Neural progenitor cell (in vitro differentiated cells): ENCODE measurements at regions not wholly inside any gene's neighbourhood (a gene's known extent, or its start where the extent isn't known, plus 50 kb on each side); places are given as distances from the start of the nearest gene placed in this dataset.
"Not testable (repeated sequence)": the region's sequence is repeated elsewhere in the genome, so short reads cannot be mapped to it uniquely, and the experiment has no call there.

Experiments used
- DNase-seq: peaks from one replicate; pipeline ENCODE4 v3.0.0-alpha.2; 2016; ENCODE audit warnings: low spot score
- H2AFZ ChIP-seq: fragments of 200-600 bp; sonication (generic); replicated peaks from 2 replicates; pipeline ENCODE4 v1.6.1; 2016; ENCODE audit warnings: antibody characterized with exemption
- H3F3A ChIP-seq: fragments of 200-600 bp; sonication (generic); 2 replicates; pipeline ENCODE4 v1.6.1; 2016; ENCODE audit warnings: antibody characterized with exemption, low read depth
- H3K27ac ChIP-seq: fragments of 200-600 bp; sonication (generic); 2 replicates; pipeline ENCODE4 v1.5.1; 2016; ENCODE audit warnings: mild to moderate bottlenecking
- H3K27me3 ChIP-seq: fragments of 200-600 bp; sonication (generic); 2 replicates; pipeline ENCODE4 v1.6.1; 2016; ENCODE audit warnings: mild to moderate bottlenecking, moderate library complexity
- H3K36me3 ChIP-seq: fragments of 200-600 bp; sonication (generic); 2 replicates; pipeline ENCODE4 v1.5.1; 2016
- H3K4me1 ChIP-seq: fragments of 200-600 bp; sonication (generic); 2 replicates; pipeline ENCODE4 v1.6.1; 2016; ENCODE audit warnings: mixed run types
- H3K4me2 ChIP-seq: fragments of 200-600 bp; sonication (generic); 2 replicates; pipeline ENCODE4 v1.6.1; 2016
- H3K4me3 ChIP-seq: fragments of 200-600 bp; sonication (generic); 2 replicates; pipeline ENCODE4 v1.5.1; 2016
- H3K79me2 ChIP-seq: fragments of 200-600 bp; sonication (generic); 2 replicates; pipeline ENCODE4 v1.6.1; 2016; ENCODE audit warnings: low read depth
- H3K9ac ChIP-seq: fragments of 200-600 bp; sonication (generic); 2 replicates; pipeline ENCODE4 v1.6.1; 2016
- H3K9me3 ChIP-seq: fragments of 200-600 bp; sonication (generic); 2 replicates; pipeline ENCODE4 v1.5.1; 2016; ENCODE audit warnings: low read depth
- H4K20me1 ChIP-seq: fragments of 200-600 bp; sonication (generic); 2 replicates; pipeline ENCODE4 v1.6.1; 2016; ENCODE audit warnings: low read depth
- H3K27ac Mint-ChIP-seq: 3 replicates; pipeline ENCODE4 v1.8.0; 2021; ENCODE audit warnings: mixed read lengths
- H3K27me3 Mint-ChIP-seq: 2 replicates; pipeline ENCODE4 v1.8.0; 2022; ENCODE audit warnings: low read depth, mild to moderate bottlenecking, inconsistent platforms, moderate library complexity, mixed read lengths; ENCODE audit not compliant: insufficient read depth
- H3K36me3 Mint-ChIP-seq: 3 replicates; pipeline ENCODE4 v1.8.0; 2021; ENCODE audit warnings: mixed read lengths
- H3K4me1 Mint-ChIP-seq: 3 replicates; pipeline ENCODE4 v1.8.0; 2021; ENCODE audit warnings: mixed read lengths
- H3K4me3 Mint-ChIP-seq: 3 replicates; pipeline ENCODE4 v1.8.0; 2021; ENCODE audit warnings: mild to moderate bottlenecking, moderate library complexity, mixed read lengths
- H3K9me3 Mint-ChIP-seq: 3 replicates; pipeline ENCODE4 v1.8.0; 2020; ENCODE audit warnings: mixed read lengths
- EZH2 ChIP-seq: fragments of 200-600 bp; sonication (generic); IDR thresholded peaks from 2 replicates; pipeline ENCODE4 v1.6.1; 2017; ENCODE audit warnings: antibody characterized with exemption, mild to moderate bottlenecking, moderate library complexity
- EZH2phosphoT487 ChIP-seq: fragments of 200-600 bp; sonication (generic); IDR thresholded peaks from 2 replicates; pipeline ENCODE4 v1.6.1; 2017; ENCODE audit warnings: antibody characterized with exemption
- TF ChIP-seq, protein P1 (sequence below): fragments of 200-600 bp; sonication (generic); IDR thresholded peaks from 2 replicates; pipeline ENCODE4 v1.5.1; 2017; ENCODE audit warnings: antibody characterized with exemption, mild to moderate bottlenecking

GRCh38 chr18:1092228-1092627, 187.6 kb downstream of the ADCYAP1 start:
- Mint-ChIP-seq H3K27me3 (no peaks in the 10 kb centered on the region), H3K4me1 (no peaks in the 10 kb centered on the region), H3K36me3 (no peaks in the 10 kb centered on the region), H3K4me3 (no peak overlapping the region), H3K27ac (no peak overlapping the region), H3K9me3 (peaks cover 9% of the 10 kb centered on the region)
- H3K4me3 ChIP-seq = no peak overlapping the region
- H3K27ac ChIP-seq = no peak overlapping the region
- H3K4me2 ChIP-seq = no peak overlapping the region
- H2AFZ ChIP-seq = no peak overlapping the region
- DNase-seq = peak; percentile 39
- no peaks in the 10 kb centered on the region for H3K27me3 ChIP-seq
- H3K9me3 ChIP-seq = no peaks in the 10 kb centered on the region
- no peaks in the 10 kb centered on the region for H3K4me1 ChIP-seq
- H4K20me1 ChIP-seq = peaks cover 21% of the 10 kb centered on the region
- H3K36me3 ChIP-seq = no peaks in the 10 kb centered on the region
- no peak for TF ChIP-seq EZH2phosphoT487
- H3K9ac ChIP-seq = no peak overlapping the region
- H3K79me2 ChIP-seq = peaks cover under 1% of the 10 kb centered on the region
- no peaks in the 10 kb centered on the region for H3F3A ChIP-seq

GRCh38 chr18:1094409-1094808, 189.7 kb downstream of the ADCYAP1 start:
- Histone ChIP-seq H3F3A (no peaks in the 10 kb centered on the region), H3K9me3 (no peaks in the 10 kb centered on the region), H3K36me3 (no peaks in the 10 kb centered on the region), H3K27me3 (no peaks in the 10 kb centered on the region), H3K27ac (no peak overlapping the region), H3K79me2 (no peaks in the 10 kb centered on the region), H4K20me1 (peaks cover 21% of the 10 kb centered on the region), H3K4me1 (no peaks in the 10 kb centered on the region), H2AFZ (no peak overlapping the region), H3K9ac (no peak overlapping the region), H3K4me3 (no peak overlapping the region), H3K4me2 (no peak overlapping the region)
- no peaks in the 10 kb centered on the region for H3K36me3 Mint-ChIP-seq
- H3K9me3 Mint-ChIP-seq = peaks cover 6% of the 10 kb centered on the region
- H3K4me3 Mint-ChIP-seq = no peak overlapping the region
- no peak overlapping the region for H3K27ac Mint-ChIP-seq
- no peak for TF ChIP-seq EZH2phosphoT487
- TF ChIP-seq EZH2 = no peak
- TF ChIP-seq, protein P1, sequence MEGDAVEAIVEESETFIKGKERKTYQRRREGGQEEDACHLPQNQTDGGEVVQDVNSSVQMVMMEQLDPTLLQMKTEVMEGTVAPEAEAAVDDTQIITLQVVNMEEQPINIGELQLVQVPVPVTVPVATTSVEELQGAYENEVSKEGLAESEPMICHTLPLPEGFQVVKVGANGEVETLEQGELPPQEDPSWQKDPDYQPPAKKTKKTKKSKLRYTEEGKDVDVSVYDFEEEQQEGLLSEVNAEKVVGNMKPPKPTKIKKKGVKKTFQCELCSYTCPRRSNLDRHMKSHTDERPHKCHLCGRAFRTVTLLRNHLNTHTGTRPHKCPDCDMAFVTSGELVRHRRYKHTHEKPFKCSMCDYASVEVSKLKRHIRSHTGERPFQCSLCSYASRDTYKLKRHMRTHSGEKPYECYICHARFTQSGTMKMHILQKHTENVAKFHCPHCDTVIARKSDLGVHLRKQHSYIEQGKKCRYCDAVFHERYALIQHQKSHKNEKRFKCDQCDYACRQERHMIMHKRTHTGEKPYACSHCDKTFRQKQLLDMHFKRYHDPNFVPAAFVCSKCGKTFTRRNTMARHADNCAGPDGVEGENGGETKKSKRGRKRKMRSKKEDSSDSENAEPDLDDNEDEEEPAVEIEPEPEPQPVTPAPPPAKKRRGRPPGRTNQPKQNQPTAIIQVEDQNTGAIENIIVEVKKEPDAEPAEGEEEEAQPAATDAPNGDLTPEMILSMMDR = no peak
- no peak for DNase-seq
- H3K27me3 Mint-ChIP-seq = peaks cover 10% of the 10 kb centered on the region
- no peaks in the 10 kb centered on the region for H3K4me1 Mint-ChIP-seq

GRCh38 chr18:1097991-1098735, 193.5 kb downstream of the ADCYAP1 start:
- not testable (repeated sequence) for H3K36me3 ChIP-seq, H2AFZ ChIP-seq, H4K20me1 ChIP-seq, H3K9me3 ChIP-seq, H3K36me3 Mint-ChIP-seq, H3K4me2 ChIP-seq, H3K27ac Mint-ChIP-seq, H3K9ac ChIP-seq, H3K4me3 ChIP-seq, H3K9me3 Mint-ChIP-seq, H3K79me2 ChIP-seq, H3K27me3 ChIP-seq, DNase-seq, H3K27ac ChIP-seq, H3F3A ChIP-seq, H3K4me1 ChIP-seq, H3K4me3 Mint-ChIP-seq, H3K4me1 Mint-ChIP-seq
- peaks cover 10% of the 10 kb centered on the region for H3K27me3 Mint-ChIP-seq

DNA sequence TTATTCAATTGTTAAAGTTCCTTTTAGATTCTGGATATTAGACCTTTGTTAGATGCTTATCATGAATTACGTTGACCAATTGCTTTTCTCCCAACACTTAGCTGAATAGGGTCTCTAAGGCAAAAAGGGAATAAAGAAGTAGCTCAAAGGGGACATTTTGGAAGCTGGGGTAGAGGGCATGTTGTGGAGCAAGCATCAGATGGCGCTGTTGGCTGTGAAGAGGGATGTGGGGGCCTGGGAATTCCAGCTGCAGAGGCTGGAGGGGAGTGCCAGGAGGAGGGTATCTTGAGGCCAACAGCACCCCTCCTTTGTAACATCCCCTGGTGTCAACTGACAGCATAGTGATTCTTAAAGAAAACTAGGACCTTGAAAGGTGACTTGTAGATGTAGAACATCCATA, 198.2 kb downstream of the ADCYAP1 start:
- Histone ChIP-seq H3K27me3 (no peaks in the 10 kb centered on the region), H3K4me2 (no peak overlapping the region), H3K27ac (no peak overlapping the region), H3K9ac (no peak overlapping the region), H3K79me2 (no peaks in the 10 kb centered on the region), H3K9me3 (no peaks in the 10 kb centered on the region), H3K4me3 (no peak overlapping the region), H3F3A (no peaks in the 10 kb centered on the region), H3K36me3 (no peaks in the 10 kb centered on the region), H2AFZ (no peak overlapping the region), H4K20me1 (no peaks in the 10 kb centered on the region), H3K4me1 (no peaks in the 10 kb centered on the region)
- Mint-ChIP-seq H3K36me3 (no peaks in the 10 kb centered on the region), H3K4me1 (no peaks in the 10 kb centered on the region), H3K27me3 (peaks cover 5% of the 10 kb centered on the region), H3K27ac (no peak overlapping the region), H3K9me3 (no peaks in the 10 kb centered on the region), H3K4me3 (no peak overlapping the region)
- no peak for DNase-seq
- TF ChIP-seq, protein P1 = peak; percentile 8
- no peak for TF ChIP-seq EZH2
